Fibroblast of the aortic adventitia (primary cell): ENCODE measurements at regions not wholly inside any gene's neighbourhood (a gene's known extent, or its start where the extent isn't known, plus 50 kb on each side); places are given as distances from the start of the nearest gene placed in this dataset.

Experiments
- DNase-seq: peaks from one replicate; pipeline ENCODE4 v3.0.0-alpha.2; 2010; ENCODE audit warnings: low read depth
- H3K4me3 ChIP-seq: 2 replicates; pipeline ENCODE4 v1.5.1; 2011; ENCODE audit warnings: low read depth, mild to moderate bottlenecking, control low read depth, low read length, moderate library complexity
- CTCF ChIP-seq: IDR thresholded peaks from 2 replicates; pipeline ENCODE4 v1.5.1; 2011; ENCODE audit warnings: mild to moderate bottlenecking, low read length, control low read depth, inconsistent platforms; ENCODE audit not compliant: insufficient read depth

DNA sequence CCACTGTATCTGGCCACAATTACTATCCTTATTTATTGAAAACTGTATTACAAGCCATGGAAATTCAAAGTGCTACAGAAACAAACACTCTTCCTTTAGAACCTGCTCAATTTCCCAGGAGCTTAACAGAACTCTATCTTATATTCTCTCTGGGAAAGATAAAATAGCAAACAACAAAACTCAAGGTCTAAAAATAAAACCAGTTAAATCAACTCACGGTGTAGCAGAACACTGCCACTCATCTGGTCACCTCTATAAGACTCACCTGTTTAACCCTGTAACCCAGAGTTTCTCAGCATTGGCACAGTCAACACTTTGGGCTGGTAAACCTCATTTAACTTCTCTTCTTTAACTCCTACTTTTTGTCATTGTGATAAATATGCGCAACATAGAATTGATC is 348.9 kb downstream of the DCHS2 start:
- DNase-seq: no peak
- no peak for TF ChIP-seq CTCF
- no peak overlapping the region for H3K4me3 ChIP-seq

GRCh38 chr4:154140869-154141268 is 350.7 kb downstream of the DCHS2 start:
- TF ChIP-seq CTCF: no peak
- no peak overlapping the region for H3K4me3 ChIP-seq
- DNase-seq: no peak

DNA sequence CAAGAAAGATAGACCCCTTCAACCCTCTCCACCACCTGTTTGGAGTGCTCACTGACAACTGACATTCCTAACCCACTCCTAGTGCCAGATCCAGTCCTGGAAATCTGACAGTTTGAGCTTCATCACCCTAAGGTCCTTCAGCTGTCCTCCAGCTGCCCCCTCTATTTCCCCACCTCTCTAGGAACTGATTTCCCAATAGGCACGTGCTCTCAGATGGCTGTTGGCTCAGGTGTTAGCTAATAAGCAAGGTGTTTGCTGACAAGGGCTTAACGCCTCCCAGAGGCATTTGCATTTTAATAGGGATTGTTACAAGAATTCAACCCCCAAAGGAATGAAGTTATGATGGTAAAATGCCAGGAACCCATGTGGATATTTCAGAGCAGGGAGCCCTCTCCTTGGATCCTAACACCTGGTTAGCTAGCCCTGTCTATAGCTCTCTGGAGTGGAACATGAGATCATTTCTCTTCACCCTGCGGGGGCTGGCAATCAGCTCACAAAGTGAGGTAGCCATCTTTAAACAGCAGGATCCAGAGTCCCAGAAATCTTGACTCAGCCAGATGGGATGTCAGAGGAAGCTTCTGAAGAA is 348.5 kb upstream of the SFRP2 start:
- DNase-seq: no peak
- no peak for TF ChIP-seq CTCF
- H3K4me3 ChIP-seq: no peak overlapping the region

- no peak overlapping the region for H3K4me3 ChIP-seq
- TF ChIP-seq CTCF: no peak
- no peak for DNase-seq
Observed at GRCh38 chr4:154135576-154135975, 346.7 kb upstream of the SFRP2 start.

- DNase-seq: peak; percentile 12
- H3K4me3 ChIP-seq: no peak overlapping the region
- no peak for TF ChIP-seq CTCF
Observed at GRCh38 chr4:154132406-154132805, 343.5 kb upstream of the SFRP2 start.

GRCh38 chr4:154126276-154126675 is 337.4 kb upstream of the SFRP2 start:
- H3K4me3 ChIP-seq: no peak overlapping the region
- DNase-seq: no peak
- TF ChIP-seq CTCF: no peak

GRCh38 chr4:154125340-154125739 is 336.5 kb upstream of the SFRP2 start:
- no peak for DNase-seq
- no peak for TF ChIP-seq CTCF
- no peak overlapping the region for H3K4me3 ChIP-seq
